Sigmoid colon (tissue), 6 donors: ENCODE measurements at regions not wholly inside any gene's neighbourhood (a gene's known extent, or its start where the extent isn't known, plus 50 kb on each side); places are given as distances from the start of the nearest gene placed in this dataset.

Source experiments
- DNase-seq: peaks from one replicate; pipeline ENCODE4 v3.0.0-alpha.2; 2019
- H3K27ac ChIP-seq, 4 donors: fragments of 200-600 bp; sonication (generic); one replicate each; pipeline ENCODE4 v1.5.1; 2016 to 2019; ENCODE audit warnings: mild to moderate bottlenecking in 1 of 4
- H3K27me3 ChIP-seq, 3 donors: fragments of 200-600 bp; sonication (generic); one replicate each; pipeline ENCODE4 v1.5.1; 2019; ENCODE audit warnings: mild to moderate bottlenecking in 1 of 3
- H3K36me3 ChIP-seq, 4 donors: fragments of 200-600 bp; sonication (generic); one replicate each; pipeline ENCODE4 v1.5.1; 2016 to 2019
- H3K4me1 ChIP-seq, 4 donors: fragments of 200-600 bp; sonication (generic); one replicate each; pipeline ENCODE4 v1.5.1; 2017 to 2019
- H3K4me3 ChIP-seq, 4 donors: fragments of 200-600 bp; sonication (generic); one replicate each; pipeline ENCODE4 v1.5.1; 2017 to 2019; ENCODE audit warnings: mild to moderate bottlenecking in 2 of 4, moderate library complexity in 1 of 4
- H3K9me3 ChIP-seq, 4 donors: fragments of 200-600 bp in 3 of 4; sonication (generic) in 3 of 4; one replicate each; pipeline versions ENCODE4 v1.5.1 to v1.6.1; 2013 to 2019
- EP300 ChIP-seq, 4 donors: sonication (generic); formaldehyde crosslinking; IDR thresholded peaks; one replicate each; pipeline ENCODE4 v1.6.1; 2017; ENCODE audit warnings: antibody characterized with exemption in 4 of 4
- POLR2A ChIP-seq, 2 donors: fragments of 450-650 bp; IDR thresholded peaks; one replicate each; pipeline ENCODE4 v1.6.1; 2016; ENCODE audit warnings: antibody characterized with exemption in 2 of 2, mild to moderate bottlenecking in 2 of 2, moderate library complexity in 2 of 2
- POLR2AphosphoS5 ChIP-seq, 4 donors: sonication (generic); formaldehyde crosslinking; IDR thresholded peaks; one replicate each; pipeline ENCODE4 v1.6.1; 2017; ENCODE audit warnings: antibody characterized with exemption in 4 of 4
- WGBS, 2 donors: extraction: QIAGEN DNeasy Blood & Tissue Kit; methylation state at CpG; one replicate each; pipeline ENCODE4 v1.1.7; 2013; 5-methylcytosine and 5-hydroxymethylcytosine counted together
- intact Hi-C: fragments of 100-400 bp; cut with DNase I; formaldehyde crosslinking; loops from one replicate; pipeline ENCODE4 v1.15.1; 2023
- TF ChIP-seq, protein P1 (sequence below), 4 experiments: fragments of 450-650 bp in 3 of 4; fragments of 200-600 bp in 1 of 4; IDR thresholded peaks; one replicate each; pipeline ENCODE4 v1.5.1; 2016 to 2019; ENCODE audit warnings: antibody characterized with exemption in 4 of 4, mild to moderate bottlenecking in 3 of 4, moderate library complexity in 2 of 4
- donor health status: healthy with polysubstance abuse.
- donor health status: healthy.

DNA sequence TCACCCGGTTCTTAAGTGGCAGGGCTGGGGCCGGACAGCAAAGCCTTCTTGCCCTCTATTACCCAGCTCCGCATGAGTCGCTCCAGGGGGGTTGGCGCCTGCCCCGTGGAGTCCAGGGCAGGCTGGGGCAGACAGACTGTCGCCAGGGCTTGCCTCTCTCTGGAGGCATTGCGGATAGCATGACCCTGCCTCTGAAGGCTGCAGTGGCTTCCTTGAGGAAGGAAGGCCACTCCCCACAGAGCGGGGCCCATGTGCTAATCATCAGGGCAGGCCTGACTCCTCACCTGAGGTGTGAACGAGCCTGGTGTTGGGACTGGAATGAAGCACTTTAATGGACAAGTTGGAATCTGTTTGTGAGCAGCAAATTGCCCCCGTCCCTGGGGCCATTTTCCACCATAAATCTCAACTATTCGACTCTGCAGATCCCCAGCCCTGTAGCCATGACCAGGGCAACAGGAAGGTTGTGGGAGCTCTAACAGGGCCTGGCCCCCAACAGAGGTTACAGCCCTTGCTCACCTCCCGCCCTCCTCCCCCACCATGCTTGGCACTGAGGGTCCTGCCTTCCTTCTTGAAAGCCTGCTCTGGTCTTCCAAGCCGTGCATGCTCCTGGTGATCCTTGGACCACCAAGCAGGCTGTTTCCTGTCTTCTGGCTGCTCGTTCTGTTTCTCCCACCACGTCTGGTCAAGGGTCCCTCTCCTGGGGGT lies 144.9 kb upstream of the HAAO start:
- H3K36me3 ChIP-seq: no peaks in the 10 kb centered on the region
- no peaks in the 10 kb centered on the region for H3K27me3 ChIP-seq
- DNase-seq: no peak
- H3K9me3 ChIP-seq: no peaks in the 10 kb centered on the region
- H3K4me3 ChIP-seq: no peak overlapping the region
- no peak overlapping the region for H3K27ac ChIP-seq
- 80 to 81% methylated on average over 16 of the region's 16 CpGs for WGBS, 2 donors
- TF ChIP-seq POLR2AphosphoS5 (IDR thresholded peaks at IDR 0.05): no peak
- no peak for TF ChIP-seq EP300 (IDR thresholded peaks at IDR 0.05)
- intact Hi-C loops: no loop called here
- peaks cover 0 to 24% (median 21%) of the 10 kb centered on the region in 4 donors for H3K4me1 ChIP-seq

DNA sequence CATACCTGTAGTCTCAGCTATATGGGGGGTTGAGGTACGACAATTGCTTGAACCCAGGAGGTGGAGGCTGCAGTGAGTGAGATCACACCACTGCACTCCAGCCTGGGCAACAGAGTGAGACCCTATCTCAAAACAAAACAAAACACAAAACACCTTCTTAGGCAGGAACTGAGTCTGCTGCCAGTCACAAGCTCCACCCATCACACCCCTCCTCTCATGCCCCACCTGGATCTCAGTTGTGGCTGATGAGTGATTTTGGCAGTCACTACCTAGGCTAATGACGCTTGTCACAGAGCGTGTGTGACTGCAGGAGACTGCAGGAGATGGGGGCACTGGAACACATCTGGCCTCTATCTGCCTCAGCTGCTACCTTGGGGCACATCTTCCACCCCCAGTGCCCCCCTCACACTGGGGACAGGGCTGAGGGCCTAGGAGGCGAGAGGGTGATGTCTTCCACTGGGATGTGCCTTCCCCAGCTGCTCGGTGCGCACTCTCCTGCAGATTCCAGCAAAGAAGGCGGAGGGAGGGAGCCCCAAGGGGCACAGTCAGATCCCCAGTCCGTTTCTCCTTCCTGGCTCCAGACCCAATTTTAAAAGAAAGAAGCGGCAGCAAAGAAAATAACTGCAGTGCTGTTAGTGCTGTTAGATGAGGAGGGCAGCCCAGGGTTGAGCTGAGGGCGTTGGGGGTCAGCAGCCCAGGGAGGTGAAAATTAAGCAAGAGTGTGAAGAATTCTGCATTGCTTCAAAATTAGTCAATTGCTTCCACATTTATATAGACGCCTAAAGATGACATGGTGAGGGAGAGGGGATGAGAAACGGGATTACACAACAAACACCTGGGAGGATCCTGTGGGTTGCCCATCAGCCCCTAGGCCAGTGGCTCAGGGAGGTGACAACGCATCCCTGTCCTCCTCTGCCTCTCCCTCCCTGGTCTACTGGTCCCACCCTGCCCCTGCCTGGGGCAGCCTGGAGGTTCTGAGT lies 143.6 kb upstream of the HAAO start:
- 73 to 79% methylated on average over 13 of the region's 13 CpGs for WGBS, 2 donors
- Histone ChIP-seq H3K27me3 (no peaks in the 10 kb centered on the region), H3K4me3 (no peak overlapping the region), H3K9me3 (no peaks in the 10 kb centered on the region), H3K36me3 (no peaks in the 10 kb centered on the region), H3K27ac (no peak overlapping the region), H3K4me1 (peaks cover 0 to 36% (median 32%) of the 10 kb centered on the region in 4 donors)
- TF ChIP-seq POLR2A (IDR thresholded peaks at IDR 0.05) (no peak), POLR2AphosphoS5 (IDR thresholded peaks at IDR 0.05) (no peak), EP300 (IDR thresholded peaks at IDR 0.05) (no peak)
- TF ChIP-seq, protein P1, sequence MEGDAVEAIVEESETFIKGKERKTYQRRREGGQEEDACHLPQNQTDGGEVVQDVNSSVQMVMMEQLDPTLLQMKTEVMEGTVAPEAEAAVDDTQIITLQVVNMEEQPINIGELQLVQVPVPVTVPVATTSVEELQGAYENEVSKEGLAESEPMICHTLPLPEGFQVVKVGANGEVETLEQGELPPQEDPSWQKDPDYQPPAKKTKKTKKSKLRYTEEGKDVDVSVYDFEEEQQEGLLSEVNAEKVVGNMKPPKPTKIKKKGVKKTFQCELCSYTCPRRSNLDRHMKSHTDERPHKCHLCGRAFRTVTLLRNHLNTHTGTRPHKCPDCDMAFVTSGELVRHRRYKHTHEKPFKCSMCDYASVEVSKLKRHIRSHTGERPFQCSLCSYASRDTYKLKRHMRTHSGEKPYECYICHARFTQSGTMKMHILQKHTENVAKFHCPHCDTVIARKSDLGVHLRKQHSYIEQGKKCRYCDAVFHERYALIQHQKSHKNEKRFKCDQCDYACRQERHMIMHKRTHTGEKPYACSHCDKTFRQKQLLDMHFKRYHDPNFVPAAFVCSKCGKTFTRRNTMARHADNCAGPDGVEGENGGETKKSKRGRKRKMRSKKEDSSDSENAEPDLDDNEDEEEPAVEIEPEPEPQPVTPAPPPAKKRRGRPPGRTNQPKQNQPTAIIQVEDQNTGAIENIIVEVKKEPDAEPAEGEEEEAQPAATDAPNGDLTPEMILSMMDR (IDR thresholded peaks at IDR 0.05): no peak
- no peak for DNase-seq
- intact Hi-C loops: no loop called here

DNA sequence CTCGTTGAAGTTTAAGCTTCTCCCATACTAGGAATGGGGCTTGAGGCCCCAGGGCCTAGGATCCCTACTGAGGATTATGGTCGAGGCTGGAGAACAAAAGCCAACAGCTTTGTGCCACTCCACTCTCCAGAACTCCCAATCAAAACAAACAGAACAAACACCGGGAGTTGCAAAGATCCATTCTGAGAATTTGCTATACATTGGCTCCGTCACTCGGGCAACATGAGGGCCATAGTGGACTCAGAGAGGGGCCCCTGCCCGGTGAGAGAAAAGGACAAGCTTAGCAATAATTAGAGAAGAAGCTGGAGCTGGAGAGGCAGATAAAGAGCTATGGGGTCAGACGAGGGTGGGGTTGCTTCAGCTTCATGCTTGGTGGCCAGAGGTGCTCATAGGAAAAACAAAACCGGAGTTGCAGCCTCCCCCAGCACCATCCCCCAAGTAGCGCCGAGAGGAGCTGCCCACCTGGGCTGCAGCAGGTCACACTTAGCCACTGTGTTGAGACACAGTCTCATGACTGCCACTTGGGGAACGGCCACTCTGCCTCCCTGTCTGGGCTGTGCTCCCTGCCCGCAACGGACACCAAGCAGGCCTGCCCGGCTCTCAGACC lies 142.3 kb upstream of the HAAO start:
- TF ChIP-seq POLR2A (IDR thresholded peaks at IDR 0.05): no peak
- no peak for TF ChIP-seq POLR2AphosphoS5 (IDR thresholded peaks at IDR 0.05)
- TF ChIP-seq, protein P1 (IDR thresholded peaks at IDR 0.05): no peak
- no peak for TF ChIP-seq EP300 (IDR thresholded peaks at IDR 0.05)
- DNase-seq: no peak
- peaks cover 0 to 40% (median 38%) of the 10 kb centered on the region in 4 donors for H3K4me1 ChIP-seq
- H3K36me3 ChIP-seq: no peaks in the 10 kb centered on the region
- 85 to 89% methylated on average over 14 of the region's 14 CpGs for WGBS, 2 donors
- H3K27me3 ChIP-seq: no peaks in the 10 kb centered on the region
- no peak overlapping the region for H3K27ac ChIP-seq
- intact Hi-C loops: loop anchor here (5.0 kb wide), 1 partner anchor 87 kb away; no protein-coding TSS in a partner anchor
- no peak overlapping the region for H3K4me3 ChIP-seq
- no peaks in the 10 kb centered on the region for H3K9me3 ChIP-seq

DNA sequence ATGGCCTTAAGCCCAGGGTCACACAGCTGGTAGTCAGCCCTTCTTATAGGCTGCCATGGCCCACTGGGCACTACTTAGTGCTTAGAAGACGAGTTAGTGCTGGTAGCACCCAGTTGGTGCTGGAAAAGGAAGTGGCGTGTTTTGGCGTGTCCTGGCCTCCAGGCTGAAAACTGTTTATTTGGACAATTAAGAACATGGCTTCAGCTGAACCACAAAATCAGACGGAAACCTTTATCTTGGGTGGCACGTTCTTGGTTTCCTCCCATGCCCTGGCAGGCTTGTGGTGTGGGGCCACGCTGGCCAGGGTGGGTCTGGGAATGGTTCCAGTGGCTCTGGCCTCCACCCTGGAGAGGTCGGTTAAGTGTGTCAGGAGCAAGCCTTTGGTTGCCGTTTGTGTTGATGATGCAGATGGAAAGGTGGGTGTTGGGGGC lies 141.5 kb upstream of the HAAO start:
- intact Hi-C loops: loop anchor here (5.0 kb wide), 1 partner anchor 87 kb away; no protein-coding TSS in a partner anchor
- Histone ChIP-seq H3K27ac (peak overlapping the region in 1 of 4 donors; percentile 94), H3K9me3 (no peaks in the 10 kb centered on the region), H3K27me3 (no peaks in the 10 kb centered on the region), H3K4me1 (peaks cover 0 to 40% (median 38%) of the 10 kb centered on the region in 4 donors), H3K36me3 (no peaks in the 10 kb centered on the region), H3K4me3 (no peak overlapping the region)
- TF ChIP-seq POLR2AphosphoS5 (IDR thresholded peaks at IDR 0.05) (no peak), EP300 (IDR thresholded peaks at IDR 0.05) (no peak), POLR2A (IDR thresholded peaks at IDR 0.05) (no peak)
- TF ChIP-seq, protein P1 (IDR thresholded peaks at IDR 0.05): no peak
- no peak for DNase-seq
- WGBS, 2 donors: 46 to 54% methylated on average over 8 of the region's 8 CpGs
